ENCODE measurements at regions not wholly inside any gene's neighbourhood (a gene's known extent, or its start where the extent isn't known, plus 50 kb on each side); places are given as distances from the start of the nearest gene placed in this dataset.

DNA sequence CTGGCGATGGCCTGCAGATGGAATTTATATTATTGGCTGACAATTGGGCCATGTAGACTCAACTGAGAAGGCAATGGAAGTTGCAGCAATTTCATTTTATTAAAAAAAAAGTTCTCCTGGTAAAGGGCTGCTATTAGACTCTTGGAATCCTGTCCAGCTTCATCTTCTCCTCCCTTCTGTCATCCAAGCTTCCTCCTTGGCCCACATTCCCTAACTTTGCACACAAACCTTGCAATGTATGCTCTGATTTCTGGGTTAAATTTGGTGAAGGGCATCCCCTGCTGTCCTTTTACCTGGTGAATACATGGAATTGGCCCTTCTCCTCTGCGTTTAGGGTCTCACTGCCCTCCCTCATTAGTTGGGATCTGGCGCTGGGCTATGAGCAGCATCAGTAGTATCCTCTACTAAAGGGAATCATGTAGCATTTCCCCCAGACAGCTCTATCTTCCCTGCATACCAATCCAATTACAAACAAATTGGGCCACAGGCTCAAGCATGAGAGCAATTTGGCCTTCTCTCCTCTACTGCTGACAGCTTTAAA, 336.9 kb downstream of the BMP4 start:
- Histone ChIP-seq H3K9me1 (ENCODE audit: control insufficient read depth, insufficient read depth, low read length) (no peaks in the 10 kb centered on the region), H3K4me3 (no peak overlapping the region), H3K9ac (ENCODE audit: insufficient read depth in 1 of 2, low read depth in 2 of 2, low read length in 2 of 2) (no peak overlapping the region), H3K27me3 (ENCODE audit: control insufficient read depth in 2 of 2, insufficient read depth in 2 of 2, low read length in 2 of 2) (no peaks in the 10 kb centered on the region), H3K4me1 (replicated peaks in 1 of 2; ENCODE audit: control insufficient read depth in 2 of 2, insufficient read depth in 2 of 2, low read length in 2 of 2) (no peaks in the 10 kb centered on the region), H3K9me3 (replicated peaks; ENCODE audit: control insufficient read depth, insufficient read depth, low read depth, low read length) (no peaks in the 10 kb centered on the region), H4K20me1 (replicated peaks; ENCODE audit: control insufficient read depth, insufficient read depth, low read length) (no peaks in the 10 kb centered on the region), H3K27ac (ENCODE audit: extremely low read depth, low read depth, low read length) (no peak overlapping the region), H3K79me2 (ENCODE audit: control insufficient read depth, insufficient read depth, low read length) (no peaks in the 10 kb centered on the region), H2AFZ (ENCODE audit: low read depth, low read length) (no peak overlapping the region), H3K36me3 (ENCODE audit: control insufficient read depth, insufficient read depth, low read length) (no peaks in the 10 kb centered on the region), H3K4me2 (ENCODE audit: insufficient read depth, low read length) (no peak overlapping the region)
- no peak for ATAC-seq
- DNase-seq (ENCODE audit: extremely low read depth in 1 of 4, low spot score in 3 of 4): no peak
- no peak for FAIRE-seq
- WGBS (ENCODE audit: insufficient coverage, low coverage, missing lambda C conversion rate): 0% methylated on average over 3 of the region's 3 CpGs
- intact Hi-C loops (cut with micrococcal nuclease) (no loop called here), in situ Hi-C loops (cut with MboI) (no loop called here)
- ChIA-PET POLR2A (interaction anchor here (1.4 kb wide), 1 partner anchor 13 kb away, joined by 3 read pairs; no protein-coding TSS in a partner anchor), CTCF (ENCODE audit: low intra/inter-chr PET ratio) (no interaction called here)
- no TSS peak for BruUV-seq (replicated peaks)
- no peak for TF ChIP-seq REST (IDR thresholded peaks at IDR 0.05; ENCODE audit: borderline replicate concordance)
- TF ChIP-seq REST (CRISPR knock-in tag; IDR thresholded peaks at IDR 0.05; ENCODE audit: low read depth): no peak
- TF ChIP-seq GMEB1 (CRISPR knock-in tag; IDR thresholded peaks at IDR 0.05): no peak
- no peak for TF ChIP-seq SREBF1 (IDR thresholded peaks at IDR 0.05; ENCODE audit: borderline replicate concordance, low read depth, low read length)
